ENCODE measurements at regions not wholly inside any gene's neighbourhood (a gene's known extent, or its start where the extent isn't known, plus 50 kb on each side); places are given as distances from the start of the nearest gene placed in this dataset.

GRCh38 chr21:38958323-38958705, 152.6 kb downstream of the ETS2 start:
- peak overlapping the region in 6 of 10 donors; percentile 2 to 76 (median 25) for H3K27ac ChIP-seq
- H3K4me1 ChIP-seq = peaks cover 0 to 51% (median 31%) of the 10 kb centered on the region in 9 donors
- 84 to 86% methylated on average over 3 of the region's 3 CpGs for WGBS, 2 donors
- TF ChIP-seq, protein P1, sequence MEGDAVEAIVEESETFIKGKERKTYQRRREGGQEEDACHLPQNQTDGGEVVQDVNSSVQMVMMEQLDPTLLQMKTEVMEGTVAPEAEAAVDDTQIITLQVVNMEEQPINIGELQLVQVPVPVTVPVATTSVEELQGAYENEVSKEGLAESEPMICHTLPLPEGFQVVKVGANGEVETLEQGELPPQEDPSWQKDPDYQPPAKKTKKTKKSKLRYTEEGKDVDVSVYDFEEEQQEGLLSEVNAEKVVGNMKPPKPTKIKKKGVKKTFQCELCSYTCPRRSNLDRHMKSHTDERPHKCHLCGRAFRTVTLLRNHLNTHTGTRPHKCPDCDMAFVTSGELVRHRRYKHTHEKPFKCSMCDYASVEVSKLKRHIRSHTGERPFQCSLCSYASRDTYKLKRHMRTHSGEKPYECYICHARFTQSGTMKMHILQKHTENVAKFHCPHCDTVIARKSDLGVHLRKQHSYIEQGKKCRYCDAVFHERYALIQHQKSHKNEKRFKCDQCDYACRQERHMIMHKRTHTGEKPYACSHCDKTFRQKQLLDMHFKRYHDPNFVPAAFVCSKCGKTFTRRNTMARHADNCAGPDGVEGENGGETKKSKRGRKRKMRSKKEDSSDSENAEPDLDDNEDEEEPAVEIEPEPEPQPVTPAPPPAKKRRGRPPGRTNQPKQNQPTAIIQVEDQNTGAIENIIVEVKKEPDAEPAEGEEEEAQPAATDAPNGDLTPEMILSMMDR (IDR thresholded peaks at IDR 0.05) = no peak
- no peak for DNase-seq
- no peak overlapping the region for H3K4me3 ChIP-seq
- intact Hi-C loops (cut with DNase I) = no loop called here
- ATAC-seq = no peak
- H3K36me3 ChIP-seq = no peaks in the 10 kb centered on the region
- H3K9me3 ChIP-seq = peaks cover 0 to 16% (median 0%) of the 10 kb centered on the region in 11 donors
- H3K27me3 ChIP-seq = no peaks in the 10 kb centered on the region

GRCh38 chr21:38957575-38958322, 152.0 kb downstream of the ETS2 start:
- H3K27me3 ChIP-seq = no peaks in the 10 kb centered on the region
- 77 to 82% methylated on average over 6 of the region's 6 CpGs for WGBS, 2 donors
- peak overlapping the region in 4 of 10 donors; percentile 1 to 70 (median 3) for H3K27ac ChIP-seq
- DNase-seq = no peak
- no peak overlapping the region for H3K4me3 ChIP-seq
- no peak for ATAC-seq
- intact Hi-C loops (cut with DNase I) = no loop called here
- no peaks in the 10 kb centered on the region for H3K36me3 ChIP-seq
- peaks cover 0 to 13% (median 0%) of the 10 kb centered on the region in 11 donors for H3K9me3 ChIP-seq
- TF ChIP-seq, protein P1 (IDR thresholded peaks at IDR 0.05) = no peak
- peaks cover 0 to 51% (median 31%) of the 10 kb centered on the region in 9 donors for H3K4me1 ChIP-seq

DNA sequence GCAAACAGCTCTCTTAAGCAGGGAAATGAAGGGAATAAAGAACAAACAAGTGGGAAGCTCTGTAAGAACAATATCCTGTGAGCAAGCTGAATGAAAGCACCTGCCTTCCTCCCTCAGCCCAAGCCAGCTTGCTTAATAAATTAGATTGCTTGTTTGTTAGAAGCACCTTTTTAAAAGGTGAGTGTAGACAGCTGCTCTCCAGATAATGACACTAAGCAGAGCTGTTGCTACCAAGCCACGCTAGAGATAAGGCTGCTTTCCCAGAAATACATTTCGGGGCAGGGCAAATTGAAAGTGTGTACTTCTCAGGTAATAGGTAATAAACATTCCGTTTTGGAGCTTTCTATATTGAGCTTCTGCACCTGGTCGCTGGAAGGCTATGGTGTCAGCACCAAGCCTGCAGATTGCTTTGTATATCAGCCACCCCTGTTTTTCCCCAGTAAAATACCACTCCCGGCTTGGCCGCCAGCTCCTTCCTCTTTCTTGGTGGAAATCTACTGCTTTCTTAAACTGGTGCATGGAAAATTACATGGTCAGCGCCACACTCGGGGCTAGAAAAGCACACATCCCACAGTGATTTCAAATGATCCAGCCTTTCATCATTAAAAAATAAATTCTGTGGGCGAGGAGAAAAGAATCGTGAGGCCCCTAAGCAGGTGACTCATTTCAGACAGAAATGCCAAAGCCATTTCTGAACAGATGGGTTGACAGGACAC, 151.3 kb downstream of the ETS2 start:
- H3K27ac ChIP-seq = peak overlapping the region in 2 of 10 donors; percentile 1 to 4
- no peaks in the 10 kb centered on the region for H3K36me3 ChIP-seq
- H3K4me1 ChIP-seq = peaks cover 0 to 51% (median 31%) of the 10 kb centered on the region in 9 donors
- TF ChIP-seq, protein P1 (IDR thresholded peaks at IDR 0.05) = no peak
- intact Hi-C loops (cut with DNase I) = no loop called here
- H3K4me3 ChIP-seq = no peak overlapping the region
- H3K27me3 ChIP-seq = no peaks in the 10 kb centered on the region
- 55 to 68% methylated on average over 10 of the region's 10 CpGs for WGBS, 2 donors
- H3K9me3 ChIP-seq = peaks cover 0 to 5% (median 0%) of the 10 kb centered on the region in 11 donors
- ATAC-seq (peak in 6 of 8 donors; percentile 14 to 58 (median 35)), DNase-seq (no peak)

GRCh38 chr21:38956521-38956855, 150.8 kb downstream of the ETS2 start:
- H3K27me3 ChIP-seq = no peaks in the 10 kb centered on the region
- H3K36me3 ChIP-seq = no peaks in the 10 kb centered on the region
- peaks cover 0 to 51% (median 31%) of the 10 kb centered on the region in 9 donors for H3K4me1 ChIP-seq
- intact Hi-C loops (cut with DNase I) = no loop called here
- peaks cover 0 to under 1% (median 0%) of the 10 kb centered on the region in 11 donors for H3K9me3 ChIP-seq
- WGBS, 2 donors = 63 to 68% methylated on average over 5 of the region's 5 CpGs
- TF ChIP-seq, protein P1 (IDR thresholded peaks at IDR 0.05) = no peak
- DNase-seq (no peak), ATAC-seq (peak in 2 of 8 donors; percentile 2 to 4)
- peak overlapping the region in 2 of 10 donors; percentile 1 to 4 for H3K27ac ChIP-seq
- no peak overlapping the region for H3K4me3 ChIP-seq
